OCI-LY3 (cell line): ENCODE measurements at regions not wholly inside any gene's neighbourhood (a gene's known extent, or its start where the extent isn't known, plus 50 kb on each side); places are given as distances from the start of the nearest gene placed in this dataset.

Experiments
- EZH2phosphoT487 ChIP-seq: fragments of 200-600 bp; shearing (Covaris generic); IDR thresholded peaks from 2 replicates; pipeline ENCODE4 v1.6.1; 2018; ENCODE audit warnings: antibody characterized with exemption, mixed run types, low read depth
- TF ChIP-seq, protein P1 (sequence below): fragments of 200-600, 300-600 bp; sonication (generic); IDR thresholded peaks from 2 replicates; pipeline ENCODE4 v1.5.1; 2014; ENCODE audit warnings: antibody characterized with exemption, low read length, low read depth

DNA sequence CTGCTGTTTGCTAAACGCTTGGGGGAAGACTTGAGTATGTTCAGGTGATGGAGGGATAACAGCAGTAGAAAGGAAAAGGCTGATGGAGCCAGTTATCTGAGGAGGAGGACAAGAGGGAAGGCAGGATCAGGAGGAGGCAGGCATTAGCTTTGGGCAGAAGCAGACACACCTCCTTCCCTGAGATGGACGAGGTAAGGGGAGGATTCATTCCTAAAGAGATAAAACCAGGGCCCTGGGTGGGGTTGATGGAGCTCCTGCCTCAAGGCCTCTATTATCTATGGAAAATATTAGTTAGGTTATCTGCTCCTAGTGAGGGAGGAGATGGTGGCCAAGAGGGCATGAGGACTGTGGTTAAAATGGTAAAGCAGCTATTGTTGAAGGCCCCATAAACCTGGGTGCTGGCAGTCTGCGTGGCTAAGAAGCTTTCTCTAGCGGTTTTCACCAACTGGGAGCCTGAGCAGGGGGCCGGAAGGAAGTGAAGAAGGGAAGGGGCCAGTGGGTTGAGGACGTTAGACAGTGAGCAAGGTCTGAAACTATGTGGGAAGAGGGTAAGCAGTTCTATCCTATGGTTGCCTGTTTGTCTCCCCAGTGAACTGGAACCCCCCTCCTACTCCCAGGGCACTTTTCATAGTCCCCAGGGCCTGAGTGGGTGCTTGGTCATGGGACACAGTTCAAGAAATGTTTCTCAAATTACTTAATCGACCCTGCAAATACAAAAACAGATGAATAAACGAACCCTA lies 56.6 kb upstream of the HK2 start:
- TF ChIP-seq, protein P1, sequence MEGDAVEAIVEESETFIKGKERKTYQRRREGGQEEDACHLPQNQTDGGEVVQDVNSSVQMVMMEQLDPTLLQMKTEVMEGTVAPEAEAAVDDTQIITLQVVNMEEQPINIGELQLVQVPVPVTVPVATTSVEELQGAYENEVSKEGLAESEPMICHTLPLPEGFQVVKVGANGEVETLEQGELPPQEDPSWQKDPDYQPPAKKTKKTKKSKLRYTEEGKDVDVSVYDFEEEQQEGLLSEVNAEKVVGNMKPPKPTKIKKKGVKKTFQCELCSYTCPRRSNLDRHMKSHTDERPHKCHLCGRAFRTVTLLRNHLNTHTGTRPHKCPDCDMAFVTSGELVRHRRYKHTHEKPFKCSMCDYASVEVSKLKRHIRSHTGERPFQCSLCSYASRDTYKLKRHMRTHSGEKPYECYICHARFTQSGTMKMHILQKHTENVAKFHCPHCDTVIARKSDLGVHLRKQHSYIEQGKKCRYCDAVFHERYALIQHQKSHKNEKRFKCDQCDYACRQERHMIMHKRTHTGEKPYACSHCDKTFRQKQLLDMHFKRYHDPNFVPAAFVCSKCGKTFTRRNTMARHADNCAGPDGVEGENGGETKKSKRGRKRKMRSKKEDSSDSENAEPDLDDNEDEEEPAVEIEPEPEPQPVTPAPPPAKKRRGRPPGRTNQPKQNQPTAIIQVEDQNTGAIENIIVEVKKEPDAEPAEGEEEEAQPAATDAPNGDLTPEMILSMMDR = no peak
- TF ChIP-seq EZH2phosphoT487 = no peak
